ENCODE measurements at regions not wholly inside any gene's neighbourhood (a gene's known extent, or its start where the extent isn't known, plus 50 kb on each side); places are given as distances from the start of the nearest gene placed in this dataset.

DNA sequence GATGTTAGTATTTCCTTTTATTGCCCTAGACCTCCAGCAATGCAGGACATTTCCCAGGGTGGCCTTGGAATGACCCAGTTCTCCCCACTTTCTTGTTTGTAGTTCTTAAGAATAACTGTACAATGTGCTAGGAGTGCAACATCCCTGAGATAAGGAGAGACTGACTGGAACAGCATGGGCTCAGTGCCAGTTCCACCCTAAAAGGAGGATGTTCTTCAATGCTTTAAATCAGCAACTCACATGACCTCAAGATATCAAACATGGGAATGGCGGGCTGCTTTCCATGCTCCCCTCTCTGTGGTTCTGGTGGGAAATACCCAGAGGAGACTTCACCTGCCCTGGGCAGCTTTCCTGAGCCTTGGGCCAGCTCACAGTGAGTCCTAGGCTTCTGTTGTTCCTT lies 766.9 kb upstream of the FBXO33 start:
- Histone ChIP-seq H3K36me3 (ENCODE audit: control insufficient read depth, insufficient read depth, low read length) (no peaks in the 10 kb centered on the region), H3K27me3 (ENCODE audit: control insufficient read depth, insufficient read depth, low read length) (no peaks in the 10 kb centered on the region), H3K4me3 (ENCODE audit: low read depth, low read length) (no peak overlapping the region)
- TF ChIP-seq, protein P1, sequence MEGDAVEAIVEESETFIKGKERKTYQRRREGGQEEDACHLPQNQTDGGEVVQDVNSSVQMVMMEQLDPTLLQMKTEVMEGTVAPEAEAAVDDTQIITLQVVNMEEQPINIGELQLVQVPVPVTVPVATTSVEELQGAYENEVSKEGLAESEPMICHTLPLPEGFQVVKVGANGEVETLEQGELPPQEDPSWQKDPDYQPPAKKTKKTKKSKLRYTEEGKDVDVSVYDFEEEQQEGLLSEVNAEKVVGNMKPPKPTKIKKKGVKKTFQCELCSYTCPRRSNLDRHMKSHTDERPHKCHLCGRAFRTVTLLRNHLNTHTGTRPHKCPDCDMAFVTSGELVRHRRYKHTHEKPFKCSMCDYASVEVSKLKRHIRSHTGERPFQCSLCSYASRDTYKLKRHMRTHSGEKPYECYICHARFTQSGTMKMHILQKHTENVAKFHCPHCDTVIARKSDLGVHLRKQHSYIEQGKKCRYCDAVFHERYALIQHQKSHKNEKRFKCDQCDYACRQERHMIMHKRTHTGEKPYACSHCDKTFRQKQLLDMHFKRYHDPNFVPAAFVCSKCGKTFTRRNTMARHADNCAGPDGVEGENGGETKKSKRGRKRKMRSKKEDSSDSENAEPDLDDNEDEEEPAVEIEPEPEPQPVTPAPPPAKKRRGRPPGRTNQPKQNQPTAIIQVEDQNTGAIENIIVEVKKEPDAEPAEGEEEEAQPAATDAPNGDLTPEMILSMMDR (IDR thresholded peaks at IDR 0.05; ENCODE audit: insufficient read depth, low read length, poor library complexity, severe bottlenecking), result no peak
- no peak for DNase-seq (ENCODE audit: low read depth)

DNA sequence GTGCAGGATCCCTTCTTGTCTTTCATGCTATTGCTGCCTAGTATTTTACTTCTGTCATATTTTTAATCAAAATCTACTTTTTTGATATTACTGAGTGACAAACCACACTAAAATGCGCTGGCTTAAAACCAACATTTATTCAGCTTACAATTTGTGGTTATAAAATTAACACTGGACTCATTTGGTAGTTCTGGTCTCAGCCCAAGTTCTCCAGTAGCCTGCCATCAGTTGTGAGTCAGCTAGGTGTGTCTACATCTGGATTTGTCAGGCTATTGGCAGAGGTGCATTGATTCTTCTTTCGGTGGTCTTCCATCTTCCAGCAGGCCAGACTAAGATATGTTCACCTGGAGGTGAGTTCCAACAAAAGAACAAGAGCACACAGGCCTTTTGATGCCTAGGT lies 765.1 kb upstream of the FBXO33 start:
- Histone ChIP-seq H3K4me3 (ENCODE audit: low read depth, low read length) (no peak overlapping the region), H3K36me3 (ENCODE audit: control insufficient read depth, insufficient read depth, low read length) (no peaks in the 10 kb centered on the region), H3K27me3 (ENCODE audit: control insufficient read depth, insufficient read depth, low read length) (no peaks in the 10 kb centered on the region)
- no peak for DNase-seq (ENCODE audit: low read depth)
- TF ChIP-seq, protein P1 (IDR thresholded peaks at IDR 0.05; ENCODE audit: insufficient read depth, low read length, poor library complexity, severe bottlenecking), result no peak

DNA sequence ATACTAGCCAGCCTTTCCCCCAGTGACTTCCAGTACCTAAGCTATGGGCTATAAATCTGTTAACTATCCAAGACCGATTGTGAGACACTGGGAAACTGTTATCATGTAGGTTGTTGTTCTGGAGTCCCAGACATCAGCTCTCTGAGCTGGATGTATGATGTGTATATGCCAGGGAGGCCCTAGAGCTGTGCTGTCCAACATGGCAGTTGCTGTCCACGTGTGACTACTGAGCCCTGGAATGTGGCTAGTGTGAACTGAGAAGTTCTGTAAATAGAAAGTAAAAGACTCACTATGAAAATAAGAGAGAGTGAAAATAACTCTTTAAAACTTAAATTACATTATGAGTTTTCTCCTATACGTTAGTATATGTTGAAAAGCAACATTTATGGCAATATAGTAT lies 755.8 kb upstream of the FBXO33 start:
- Histone ChIP-seq H3K36me3 (ENCODE audit: control insufficient read depth, insufficient read depth, low read length) (no peaks in the 10 kb centered on the region), H3K27me3 (ENCODE audit: control insufficient read depth, insufficient read depth, low read length) (no peaks in the 10 kb centered on the region), H3K4me3 (ENCODE audit: low read depth, low read length) (no peak overlapping the region)
- TF ChIP-seq, protein P1 (IDR thresholded peaks at IDR 0.05; ENCODE audit: insufficient read depth, low read length, poor library complexity, severe bottlenecking), result no peak
- DNase-seq (ENCODE audit: low read depth), result peak; percentile 28

DNA sequence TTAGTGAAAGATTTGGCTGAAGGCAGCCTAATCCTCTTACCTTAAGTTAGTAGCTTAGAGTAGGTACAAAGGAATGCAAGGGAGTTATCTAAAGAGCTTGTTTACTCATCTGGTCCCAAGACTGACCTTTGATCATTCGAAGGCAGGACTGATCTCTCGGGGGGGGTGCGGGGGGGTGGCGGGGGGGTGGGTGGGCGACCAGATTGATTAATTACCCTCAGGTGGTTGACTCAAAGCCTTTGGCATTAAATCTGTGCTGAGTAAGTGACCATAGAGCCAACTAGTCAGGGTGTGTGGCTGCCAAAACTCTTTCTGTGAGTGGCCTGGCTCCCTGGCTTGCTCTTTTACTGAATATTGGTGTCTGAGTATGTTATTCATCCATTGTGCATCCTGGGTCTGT lies 731.9 kb upstream of the FBXO33 start:
- DNase-seq (ENCODE audit: low read depth), result no peak
- Histone ChIP-seq H3K4me3 (ENCODE audit: low read depth, low read length) (no peak overlapping the region), H3K36me3 (ENCODE audit: control insufficient read depth, insufficient read depth, low read length) (no peaks in the 10 kb centered on the region), H3K27me3 (ENCODE audit: control insufficient read depth, insufficient read depth, low read length) (no peaks in the 10 kb centered on the region)
- TF ChIP-seq, protein P1 (IDR thresholded peaks at IDR 0.05; ENCODE audit: insufficient read depth, low read length, poor library complexity, severe bottlenecking), result no peak

DNA sequence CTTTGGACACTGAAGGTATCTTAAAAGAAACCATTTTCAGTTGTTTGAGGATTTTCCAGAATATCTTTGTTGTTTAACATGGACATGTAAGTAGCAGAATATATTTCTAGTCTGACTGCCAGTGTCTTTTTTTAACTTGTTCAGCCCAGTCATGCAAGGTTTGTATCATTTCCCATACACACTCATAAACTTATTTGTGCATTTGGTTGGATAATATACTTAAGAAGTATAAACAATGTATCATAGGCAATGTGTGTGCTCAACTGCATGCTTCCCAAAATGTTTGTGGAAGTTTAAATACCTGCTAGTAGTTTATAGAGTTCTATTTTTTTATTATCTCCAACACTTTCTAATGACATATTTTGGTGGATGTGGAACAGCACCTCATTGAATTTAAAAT lies 707.4 kb upstream of the FBXO33 start:
- no peak for DNase-seq (ENCODE audit: low read depth)
- no peak overlapping the region for H3K4me3 ChIP-seq (ENCODE audit: low read depth, low read length)
- TF ChIP-seq, protein P1 (IDR thresholded peaks at IDR 0.05; ENCODE audit: insufficient read depth, low read length, poor library complexity, severe bottlenecking), result no peak

DNA sequence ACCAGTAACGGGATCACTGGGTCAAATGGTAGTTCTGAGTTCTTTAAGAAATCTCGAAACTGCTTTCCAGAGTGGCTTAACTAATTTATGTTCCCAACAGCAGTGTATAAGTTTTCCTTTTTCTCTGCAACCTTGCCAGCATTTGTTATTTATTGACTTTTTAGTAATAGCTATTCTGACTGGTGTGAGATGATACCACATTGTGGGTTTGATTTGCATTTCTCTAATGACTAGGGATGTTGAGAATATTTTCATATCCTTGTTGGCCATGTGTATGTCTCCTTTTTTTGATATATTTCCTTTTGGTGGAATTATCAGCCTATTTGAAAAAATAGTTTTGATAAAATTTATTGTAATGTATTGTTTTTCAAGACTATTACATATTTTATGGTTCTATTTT lies 701.2 kb upstream of the FBXO33 start:
- H3K27me3 ChIP-seq (ENCODE audit: control insufficient read depth, insufficient read depth, low read length), result no peaks in the 10 kb centered on the region
- TF ChIP-seq, protein P1 (IDR thresholded peaks at IDR 0.05; ENCODE audit: insufficient read depth, low read length, poor library complexity, severe bottlenecking), result no peak
- no peak for DNase-seq (ENCODE audit: low read depth)
- H3K36me3 ChIP-seq (ENCODE audit: control insufficient read depth, insufficient read depth, low read length), result no peaks in the 10 kb centered on the region
- no peak overlapping the region for H3K4me3 ChIP-seq (ENCODE audit: low read depth, low read length)

More for the DNA sequence above, 707.4 kb upstream of the FBXO33 start:
- Histone ChIP-seq H3K36me3 (ENCODE audit: control insufficient read depth, insufficient read depth, low read length) (no peaks in the 10 kb centered on the region), H3K27me3 (ENCODE audit: control insufficient read depth, insufficient read depth, low read length) (no peaks in the 10 kb centered on the region)
